GM10266 (cell line): ENCODE measurements at regions not wholly inside any gene's neighbourhood (a gene's known extent, or its start where the extent isn't known, plus 50 kb on each side); places are given as distances from the start of the nearest gene placed in this dataset.

ENCODE experiments used
- DNase-seq: peaks from one replicate; pipeline ENCODE4 v3.0.0; 2012; ENCODE audit errors: extremely low spot score
- CTCF ChIP-seq: IDR thresholded peaks from 2 replicates; pipeline ENCODE4 v1.5.1; 2012; ENCODE audit warnings: mild to moderate bottlenecking, low read depth; ENCODE audit not compliant: control insufficient read depth, insufficient read depth; ENCODE audit errors: missing control alignments

GRCh38 chr3:110293660-110294059 lies 778.0 kb upstream of the NECTIN3 start:
- DNase-seq = no peak
- TF ChIP-seq CTCF = no peak

- no peak for DNase-seq
- TF ChIP-seq CTCF = no peak
These were observed 774.7 kb upstream of the NECTIN3 start for GRCh38 chr3:110296885-110297284.

GRCh38 chr3:110301781-110302180 lies 769.8 kb upstream of the NECTIN3 start:
- no peak for TF ChIP-seq CTCF
- no peak for DNase-seq

- TF ChIP-seq CTCF = no peak
- DNase-seq = no peak
These were observed 764.4 kb upstream of the NECTIN3 start for GRCh38 chr3:110307065-110307809.

GRCh38 chr3:110311541-110311940 lies 760.1 kb upstream of the NECTIN3 start:
- TF ChIP-seq CTCF = no peak
- no peak for DNase-seq

GRCh38 chr3:110314512-110315114 lies 757.0 kb upstream of the NECTIN3 start:
- peak; percentile 81 for TF ChIP-seq CTCF
- peak; percentile 29 for DNase-seq

GRCh38 chr3:110318108-110318507 lies 753.5 kb upstream of the NECTIN3 start:
- no peak for TF ChIP-seq CTCF
- no peak for DNase-seq
